K562 (cell line): ENCODE measurements at regions not wholly inside any gene's neighbourhood (a gene's known extent, or its start where the extent isn't known, plus 50 kb on each side); places are given as distances from the start of the nearest gene placed in this dataset.

Experiments used
- GABPB2 ChIP-seq: fragments of 250-450 bp; sonication (Bioruptor Pico); conservative IDR thresholded peaks from 2 replicates; pipeline ENCODE4 v1.5.1; 2021; ENCODE audit warnings: mild to moderate bottlenecking
- MYBL2 ChIP-seq, 2 experiments: fragments of 450-650 bp in 1 of 2; sonication (generic) in 1 of 2; formaldehyde crosslinking in 1 of 2; IDR thresholded peaks; 2 replicates each; pipeline versions ENCODE4 v1.6.1 to v1.8.1; 2017 to 2022; ENCODE audit warnings: borderline replicate concordance in 1 of 2, inconsistent platforms in 1 of 2, low read depth in 1 of 2, mild to moderate bottlenecking in 1 of 2, missing genetic modification reagents in 1 of 2, moderate library complexity in 1 of 2
- MYNN ChIP-seq, 2 experiments: sonication (generic); formaldehyde crosslinking in 1 of 2; IDR thresholded peaks; 2 replicates each; pipeline versions ENCODE4 v1.5.0 to v1.6.1; 2016 to 2020; ENCODE audit warnings: antibody characterized with exemption in 1 of 2, missing genetic modification reagents in 1 of 2
- NCOA4 ChIP-seq: fragments of 450-650 bp; IDR thresholded peaks from 2 replicates; pipeline ENCODE4 v1.6.1; 2018; ENCODE audit warnings: mild to moderate bottlenecking; ENCODE audit not compliant: partially characterized antibody
- NCOR1 ChIP-seq: fragments of 450-650 bp; IDR thresholded peaks from 2 replicates; pipeline ENCODE4 v1.6.1; 2016; ENCODE audit warnings: mild to moderate bottlenecking, moderate library complexity
- OTX1 ChIP-seq: fragments of 450-650 bp; formaldehyde crosslinking; IDR thresholded peaks from 2 replicates; pipeline ENCODE4 v1.4.0; 2022; ENCODE audit warnings: mild to moderate bottlenecking
- SMARCC2 ChIP-seq: fragments of 450-650 bp; IDR thresholded peaks from 2 replicates; pipeline ENCODE4 v1.6.1; 2017; ENCODE audit warnings: antibody characterized with exemption, moderate library complexity, mild to moderate bottlenecking, low read depth
- SP1 ChIP-seq: sonication (generic); formaldehyde crosslinking; IDR thresholded peaks from 2 replicates; pipeline ENCODE4 v1.8.1; 2022; ENCODE audit warnings: mild to moderate bottlenecking, missing genetic modification reagents
- SRSF1 ChIP-seq: fragments of 200-400 bp; formaldehyde crosslinking; IDR thresholded peaks from 2 replicates; pipeline ENCODE4 v1.6.1; 2017; ENCODE audit warnings: mild to moderate bottlenecking, low read depth, low read length, moderate library complexity
- SRSF7 ChIP-seq: fragments of 200-400 bp; formaldehyde crosslinking; optimal IDR thresholded peaks from 2 replicates; pipeline ENCODE3; 2017; ENCODE audit warnings: mild to moderate bottlenecking, low read depth, low read length
- STAT5A ChIP-seq: IDR thresholded peaks from 2 replicates; pipeline ENCODE4 v1.6.1; 2012; ENCODE audit warnings: low read length, inconsistent platforms, borderline replicate concordance
- ZNF444 ChIP-seq: fragments of 250-450 bp; sonication (Bioruptor Pico); IDR thresholded peaks from 2 replicates; pipeline ENCODE4 v1.4.0; 2020; ENCODE audit warnings: mild to moderate bottlenecking, moderate library complexity
- ZNF695 ChIP-seq: fragments of 450-650 bp; formaldehyde crosslinking; IDR thresholded peaks from 2 replicates; pipeline ENCODE4 v1.4.0; 2020; ENCODE audit warnings: mild to moderate bottlenecking, moderate library complexity
- TF ChIP-seq, protein P1 (sequence below), 2 experiments: fragments of 450-650 bp in 1 of 2; sonication (generic) in 1 of 2; formaldehyde crosslinking in 1 of 2; IDR thresholded peaks; 2 replicates each; pipeline versions ENCODE4 v1.7.1 to v1.9.0; 2016 to 2022; ENCODE audit warnings: inconsistent platforms in 1 of 2, mild to moderate bottlenecking in 1 of 2, missing genetic modification reagents in 1 of 2

DNA sequence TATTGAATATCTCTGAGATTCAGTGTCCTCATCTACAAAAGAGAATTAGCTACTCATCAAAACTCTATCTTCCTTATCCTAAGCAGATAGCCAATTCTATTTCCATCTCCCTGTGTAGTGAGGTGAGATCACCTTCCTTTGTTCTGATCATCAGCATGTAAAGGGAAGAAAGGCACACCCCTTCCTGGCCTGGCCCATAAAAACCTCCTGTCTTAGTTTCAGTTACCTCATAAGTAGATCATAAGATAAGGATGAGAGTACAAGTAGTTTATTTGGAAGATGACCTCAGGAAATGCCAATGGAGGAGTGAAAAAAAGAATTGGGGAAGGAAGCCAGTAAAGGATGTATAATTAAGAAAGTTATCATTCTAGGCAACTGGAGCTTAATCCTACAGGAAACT, 114.5 kb upstream of the GADL1 start (continued):
- TF ChIP-seq, protein P1, sequence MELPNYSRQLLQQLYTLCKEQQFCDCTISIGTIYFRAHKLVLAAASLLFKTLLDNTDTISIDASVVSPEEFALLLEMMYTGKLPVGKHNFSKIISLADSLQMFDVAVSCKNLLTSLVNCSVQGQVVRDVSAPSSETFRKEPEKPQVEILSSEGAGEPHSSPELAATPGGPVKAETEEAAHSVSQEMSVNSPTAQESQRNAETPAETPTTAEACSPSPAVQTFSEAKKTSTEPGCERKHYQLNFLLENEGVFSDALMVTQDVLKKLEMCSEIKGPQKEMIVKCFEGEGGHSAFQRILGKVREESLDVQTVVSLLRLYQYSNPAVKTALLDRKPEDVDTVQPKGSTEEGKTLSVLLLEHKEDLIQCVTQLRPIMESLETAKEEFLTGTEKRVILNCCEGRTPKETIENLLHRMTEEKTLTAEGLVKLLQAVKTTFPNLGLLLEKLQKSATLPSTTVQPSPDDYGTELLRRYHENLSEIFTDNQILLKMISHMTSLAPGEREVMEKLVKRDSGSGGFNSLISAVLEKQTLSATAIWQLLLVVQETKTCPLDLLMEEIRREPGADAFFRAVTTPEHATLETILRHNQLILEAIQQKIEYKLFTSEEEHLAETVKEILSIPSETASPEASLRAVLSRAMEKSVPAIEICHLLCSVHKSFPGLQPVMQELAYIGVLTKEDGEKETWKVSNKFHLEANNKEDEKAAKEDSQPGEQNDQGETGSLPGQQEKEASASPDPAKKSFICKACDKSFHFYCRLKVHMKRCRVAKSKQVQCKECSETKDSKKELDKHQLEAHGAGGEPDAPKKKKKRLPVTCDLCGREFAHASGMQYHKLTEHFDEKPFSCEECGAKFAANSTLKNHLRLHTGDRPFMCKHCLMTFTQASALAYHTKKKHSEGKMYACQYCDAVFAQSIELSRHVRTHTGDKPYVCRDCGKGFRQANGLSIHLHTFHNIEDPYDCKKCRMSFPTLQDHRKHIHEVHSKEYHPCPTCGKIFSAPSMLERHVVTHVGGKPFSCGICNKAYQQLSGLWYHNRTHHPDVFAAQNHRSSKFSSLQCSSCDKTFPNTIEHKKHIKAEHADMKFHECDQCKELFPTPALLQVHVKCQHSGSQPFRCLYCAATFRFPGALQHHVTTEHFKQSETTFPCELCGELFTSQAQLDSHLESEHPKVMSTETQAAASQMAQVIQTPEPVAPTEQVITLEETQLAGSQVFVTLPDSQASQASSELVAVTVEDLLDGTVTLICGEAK (IDR thresholded peaks at IDR 0.05) = no peak
- TF ChIP-seq, protein P1 (CRISPR knock-in tag; IDR thresholded peaks at IDR 0.05) = no peak
- TF ChIP-seq NCOR1 (no peak), OTX1 (no peak), MYNN (IDR thresholded peaks at IDR 0.05) (no peak), MYNN (CRISPR knock-in tag; IDR thresholded peaks at IDR 0.05) (no peak), ZNF695 (CRISPR knock-in tag) (no peak), SMARCC2 (no peak), GABPB2 (CRISPR knock-in tag) (no peak), STAT5A (no peak), SRSF1 (no peak), SRSF7 (no peak), SP1 (CRISPR knock-in tag) (no peak), MYBL2 (IDR thresholded peaks at IDR 0.05; ENCODE audit: low read depth) (no peak), MYBL2 (CRISPR knock-in tag; IDR thresholded peaks at IDR 0.05; ENCODE audit: borderline replicate concordance) (no peak), ZNF444 (no peak), NCOA4 (no peak)
